H9 (cell line): ENCODE measurements at regions not wholly inside any gene's neighbourhood (a gene's known extent, or its start where the extent isn't known, plus 50 kb on each side); places are given as distances from the start of the nearest gene placed in this dataset.

Source experiments
- DNase-seq: peaks from one replicate; pipeline ENCODE4 v3.0.0-alpha.2; 2017
- H2AFZ ChIP-seq: one replicate; pipeline ENCODE4 v1.6.1; 2013; ENCODE audit warnings: mild to moderate bottlenecking, low read length, control low read depth, moderate library complexity
- H2AK5ac ChIP-seq: 2 replicates; pipeline ENCODE4 v1.6.1; 2013; ENCODE audit warnings: low read length, control low read depth, mixed read lengths; ENCODE audit not compliant: insufficient read length
- H2BK120ac ChIP-seq: one replicate; pipeline ENCODE4 v1.6.1; 2013; ENCODE audit warnings: low read depth, mild to moderate bottlenecking, low read length, control low read depth, inconsistent platforms; ENCODE audit not compliant: poor library complexity, severe bottlenecking
- H2BK12ac ChIP-seq: 2 replicates; pipeline ENCODE4 v1.6.1; 2013; ENCODE audit warnings: low read length, control low read depth, mixed read lengths, low read depth; ENCODE audit not compliant: insufficient read length
- H2BK15ac ChIP-seq: 2 replicates; pipeline ENCODE4 v1.6.1; 2013; ENCODE audit warnings: low read depth, low read length, control low read depth
- H2BK20ac ChIP-seq: one replicate; pipeline ENCODE4 v1.6.1; 2013; ENCODE audit warnings: low read depth, mild to moderate bottlenecking, low read length, control low read depth, inconsistent platforms; ENCODE audit not compliant: poor library complexity, severe bottlenecking
- H2BK5ac ChIP-seq: 2 replicates; pipeline ENCODE4 v1.6.1; 2013; ENCODE audit warnings: low read length, control low read depth, mixed read lengths; ENCODE audit not compliant: insufficient read length
- H3K14ac ChIP-seq: 2 replicates; pipeline ENCODE4 v1.6.1; 2013; ENCODE audit warnings: low read length, control low read depth; ENCODE audit not compliant: insufficient read depth
- H3K18ac ChIP-seq: 2 replicates; pipeline ENCODE4 v1.6.1; 2013; ENCODE audit warnings: low read depth, mild to moderate bottlenecking, mixed read lengths, low read length, control low read depth; ENCODE audit not compliant: insufficient read length
- H3K23ac ChIP-seq: 2 replicates; pipeline ENCODE4 v1.6.1; 2013; ENCODE audit warnings: low read length, control low read depth, mixed read lengths, low read depth; ENCODE audit not compliant: insufficient read length
- H3K23me2 ChIP-seq: 2 replicates; pipeline ENCODE4 v1.6.1; 2013; ENCODE audit warnings: low read depth, mild to moderate bottlenecking, mixed read lengths, low read length, control low read depth; ENCODE audit not compliant: insufficient read length, poor library complexity, severe bottlenecking
- H3K27ac ChIP-seq: 2 replicates; pipeline ENCODE4 v1.5.1; 2013; ENCODE audit warnings: low read length, control low read depth, mixed read lengths, low read depth; ENCODE audit not compliant: insufficient read length
- H3K27me3 ChIP-seq: 2 replicates; pipeline ENCODE4 v1.6.1; 2013; ENCODE audit warnings: low read length, control low read depth, inconsistent platforms; ENCODE audit not compliant: insufficient read depth
- H3K4ac ChIP-seq: 2 replicates; pipeline ENCODE4 v1.6.1; 2013; ENCODE audit warnings: low read depth, mild to moderate bottlenecking, control low read depth, inconsistent platforms, low read length, moderate library complexity
- H3K4me1 ChIP-seq: 2 replicates; pipeline ENCODE4 v1.6.1; 2013; ENCODE audit warnings: low read length, control low read depth, inconsistent platforms; ENCODE audit not compliant: insufficient read depth
- H3K4me2 ChIP-seq: 2 replicates; pipeline ENCODE4 v1.6.1; 2013; ENCODE audit warnings: low read length, control low read depth, mixed read lengths; ENCODE audit not compliant: insufficient read length, insufficient read depth
- H3K56ac ChIP-seq: 2 replicates; pipeline ENCODE4 v1.6.1; 2013; ENCODE audit warnings: low read depth, mild to moderate bottlenecking, mixed read lengths, low read length, control low read depth; ENCODE audit not compliant: insufficient read length
- H3K79me1 ChIP-seq: 2 replicates; pipeline ENCODE4 v1.6.1; 2013; ENCODE audit warnings: low read depth, mild to moderate bottlenecking, moderate library complexity, low read length, control low read depth, inconsistent platforms; ENCODE audit not compliant: insufficient read depth, poor library complexity, severe bottlenecking
- H3K79me2 ChIP-seq: 2 replicates; pipeline ENCODE4 v1.6.1; 2013; ENCODE audit warnings: low read length, control low read depth, inconsistent platforms; ENCODE audit not compliant: insufficient read depth
- H3K9ac ChIP-seq: 2 replicates; pipeline ENCODE4 v1.6.1; 2013; ENCODE audit warnings: low read length, control low read depth, mixed read lengths; ENCODE audit not compliant: insufficient read length; ENCODE audit errors: extremely low read depth
- H3K9me3 ChIP-seq: one replicate; pipeline ENCODE4 v1.6.1; 2013; ENCODE audit warnings: low read depth, low read length, inconsistent platforms; ENCODE audit not compliant: control insufficient read depth
- H3T11ph ChIP-seq: one replicate; pipeline ENCODE4 v1.6.1; 2013; ENCODE audit warnings: mild to moderate bottlenecking, low read length, control low read depth, inconsistent platforms
- H4K20me1 ChIP-seq: one replicate; pipeline ENCODE4 v1.6.1; 2013; ENCODE audit not compliant: control insufficient read depth, insufficient read length, insufficient read depth
- H4K5ac ChIP-seq: 2 replicates; pipeline ENCODE4 v1.6.1; 2013; ENCODE audit warnings: low read depth, mild to moderate bottlenecking, mixed read lengths, low read length, control low read depth; ENCODE audit not compliant: insufficient read length
- H4K8ac ChIP-seq: replicated peaks from 2 replicates; pipeline ENCODE4 v1.6.1; 2013; ENCODE audit warnings: low read length, control low read depth, mixed read lengths, low read depth; ENCODE audit not compliant: insufficient read length
- H4K91ac ChIP-seq: 2 replicates; pipeline ENCODE4 v1.6.1; 2013; ENCODE audit warnings: low read depth, mild to moderate bottlenecking, moderate library complexity, mixed read lengths, low read length, control low read depth; ENCODE audit not compliant: insufficient read length
- H3K27ac Mint-ChIP-seq, 3 experiments: 2 replicates in 2 of 3; 3 replicates in 1 of 3; pipeline ENCODE4 v1.8.0; 2020 to 2021; ENCODE audit warnings: mixed read lengths in 3 of 3, mild to moderate bottlenecking in 1 of 3, moderate library complexity in 1 of 3
- H3K27me3 Mint-ChIP-seq: 2 replicates; pipeline ENCODE4 v1.8.0; 2021; ENCODE audit warnings: low read depth, mild to moderate bottlenecking, moderate library complexity, mixed read lengths
- H3K36me3 Mint-ChIP-seq, 3 experiments: 2 replicates in 2 of 3; 3 replicates in 1 of 3; pipeline ENCODE4 v1.8.0; 2020 to 2021; ENCODE audit warnings: low read depth in 3 of 3, mixed read lengths in 3 of 3; ENCODE audit not compliant: insufficient read depth in 1 of 3
- H3K4me1 Mint-ChIP-seq, 2 experiments: 2 replicates each; pipeline ENCODE4 v1.8.0; 2020; ENCODE audit warnings: mixed read lengths in 2 of 2
- H3K4me3 Mint-ChIP-seq, 2 experiments: 2 replicates in 1 of 2; 3 replicates in 1 of 2; pipeline ENCODE4 v1.8.0; 2020 to 2021; ENCODE audit warnings: mild to moderate bottlenecking in 2 of 2, mixed read lengths in 2 of 2, moderate library complexity in 1 of 2
- H3K9me3 Mint-ChIP-seq, 2 experiments: 2 replicates in 1 of 2; 3 replicates in 1 of 2; pipeline ENCODE4 v1.8.0; 2020; ENCODE audit warnings: mild to moderate bottlenecking in 2 of 2, mixed read lengths in 2 of 2, moderate library complexity in 1 of 2
- WGBS: extraction: QIAGEN DNeasy Blood & Tissue Kit; methylation state at CpG from one replicate; pipeline ENCODE4 v1.1.7; 2013; ENCODE audit warnings: missing lambda C conversion rate, low lambda C conversion rate, mixed read lengths; ENCODE audit not compliant: insufficient read length; ENCODE audit errors: extremely low coverage; 5-methylcytosine and 5-hydroxymethylcytosine counted together
- TF ChIP-seq, protein P1 (sequence below): fragments of 200-600 bp; sonication (generic); conservative IDR thresholded peaks from 3 replicates; pipeline ENCODE4 v1.8.0; 2021; ENCODE audit warnings: antibody characterized with exemption, mild to moderate bottlenecking

DNA sequence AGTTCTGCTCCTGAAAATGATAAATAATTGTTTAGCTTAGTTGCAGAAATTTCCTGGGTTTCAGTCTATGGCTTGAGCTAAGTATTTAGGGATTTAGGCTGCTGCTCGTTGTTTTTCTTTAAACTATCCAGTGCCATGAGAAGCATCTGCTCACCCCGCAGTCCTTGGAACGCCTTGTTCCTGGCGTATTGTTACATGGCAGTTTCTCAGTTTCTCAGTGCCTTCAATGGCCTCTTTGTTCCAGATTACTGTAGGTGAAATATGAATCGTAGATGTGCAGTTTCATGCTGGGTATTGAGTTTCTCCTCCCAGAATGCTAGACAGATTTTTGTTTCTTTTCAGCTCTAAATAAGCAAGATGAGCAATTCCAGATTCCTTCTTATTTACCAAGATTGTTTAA, 269.5 kb upstream of the GBE1 start:
- WGBS: no CpG with 5 or more reads among the region's 5 CpGs
- TF ChIP-seq, protein P1, sequence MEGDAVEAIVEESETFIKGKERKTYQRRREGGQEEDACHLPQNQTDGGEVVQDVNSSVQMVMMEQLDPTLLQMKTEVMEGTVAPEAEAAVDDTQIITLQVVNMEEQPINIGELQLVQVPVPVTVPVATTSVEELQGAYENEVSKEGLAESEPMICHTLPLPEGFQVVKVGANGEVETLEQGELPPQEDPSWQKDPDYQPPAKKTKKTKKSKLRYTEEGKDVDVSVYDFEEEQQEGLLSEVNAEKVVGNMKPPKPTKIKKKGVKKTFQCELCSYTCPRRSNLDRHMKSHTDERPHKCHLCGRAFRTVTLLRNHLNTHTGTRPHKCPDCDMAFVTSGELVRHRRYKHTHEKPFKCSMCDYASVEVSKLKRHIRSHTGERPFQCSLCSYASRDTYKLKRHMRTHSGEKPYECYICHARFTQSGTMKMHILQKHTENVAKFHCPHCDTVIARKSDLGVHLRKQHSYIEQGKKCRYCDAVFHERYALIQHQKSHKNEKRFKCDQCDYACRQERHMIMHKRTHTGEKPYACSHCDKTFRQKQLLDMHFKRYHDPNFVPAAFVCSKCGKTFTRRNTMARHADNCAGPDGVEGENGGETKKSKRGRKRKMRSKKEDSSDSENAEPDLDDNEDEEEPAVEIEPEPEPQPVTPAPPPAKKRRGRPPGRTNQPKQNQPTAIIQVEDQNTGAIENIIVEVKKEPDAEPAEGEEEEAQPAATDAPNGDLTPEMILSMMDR: no peak
- Histone ChIP-seq H3K14ac (no peak overlapping the region), H2BK15ac (no peak overlapping the region), H3K18ac (no peak overlapping the region), H2AK5ac (no peak overlapping the region), H3K4me1 (no peaks in the 10 kb centered on the region), H3K23me2 (no peaks in the 10 kb centered on the region), H3K27ac (no peak overlapping the region), H4K8ac (no peak overlapping the region), H2BK20ac (no peak overlapping the region), H3K9me3 (no peaks in the 10 kb centered on the region), H2BK120ac (no peak overlapping the region), H4K91ac (no peak overlapping the region), H3K9ac (no peak overlapping the region), H3K4ac (no peak overlapping the region), H3K23ac (no peak overlapping the region), H3K79me1 (no peaks in the 10 kb centered on the region), H3K4me2 (no peak overlapping the region), H3K27me3 (no peaks in the 10 kb centered on the region), H3K79me2 (no peaks in the 10 kb centered on the region), H4K5ac (no peak overlapping the region), H2AFZ (no peak overlapping the region), H2BK5ac (no peak overlapping the region), H4K20me1 (no peaks in the 10 kb centered on the region), H3K56ac (no peak overlapping the region), H2BK12ac (no peak overlapping the region), H3T11ph (no peak overlapping the region)
- Mint-ChIP-seq H3K4me3 (no peak overlapping the region), H3K36me3 (no peaks in the 10 kb centered on the region; a peak in 1 of 7 replicates), H3K9me3 (no peaks in the 10 kb centered on the region), H3K27me3 (no peaks in the 10 kb centered on the region), H3K27ac (no peak overlapping the region; a peak in 1 of 7 replicates), H3K4me1 (peaks cover 2 to 8% of the 10 kb centered on the region in 2 experiments; a peak in 2 of 4 replicates)
- DNase-seq: no peak
